DMS79 (cell line): ENCODE measurements at regions not wholly inside any gene's neighbourhood (a gene's known extent, or its start where the extent isn't known, plus 50 kb on each side); places are given as distances from the start of the nearest gene placed in this dataset.
A peak's percentile ranks its signal among the peaks of the same experiment; 100 is the strongest.

Source experiments
- DNase-seq: peaks from one replicate; lab custom pipeline; 2025; lab: John Stamatoyannopoulos, UW

- DNase-seq: peak; percentile 60
These were observed 187.4 kb upstream of the SH3BP4 start for GRCh38 chr2:234764372-234764771.

- no peak for DNase-seq
These were observed 188.6 kb upstream of the SH3BP4 start for GRCh38 chr2:234763002-234763873.

GRCh38 chr2:234761910-234762309 is 189.9 kb upstream of the SH3BP4 start:
- DNase-seq: no peak

- DNase-seq: no peak
These were observed 197.7 kb upstream of the SH3BP4 start for GRCh38 chr2:234754126-234754525.

GRCh38 chr2:234753701-234754100 is 198.1 kb upstream of the SH3BP4 start:
- DNase-seq: no peak

- DNase-seq: no peak
These were observed 198.9 kb upstream of the SH3BP4 start for GRCh38 chr2:234752966-234753365.

GRCh38 chr2:234751275-234751973 is 200.4 kb upstream of the SH3BP4 start:
- no peak for DNase-seq

- no peak for DNase-seq
These were observed 203.8 kb upstream of the SH3BP4 start for GRCh38 chr2:234747833-234748559.

GRCh38 chr2:234747032-234747431 is 204.8 kb upstream of the SH3BP4 start:
- no peak for DNase-seq

GRCh38 chr2:234745347-234745746 is 206.5 kb upstream of the SH3BP4 start:
- no peak for DNase-seq

- no peak for DNase-seq
These were observed 209.8 kb upstream of the SH3BP4 start for GRCh38 chr2:234741976-234742375.

GRCh38 chr2:234739061-234739460 is 212.8 kb upstream of the SH3BP4 start:
- DNase-seq: no peak

- no peak for DNase-seq
These were observed 216.0 kb upstream of the SH3BP4 start for GRCh38 chr2:234735829-234736228.

GRCh38 chr2:234733795-234734600 is 217.8 kb upstream of the SH3BP4 start:
- no peak for DNase-seq

- no peak for DNase-seq
These were observed 218.7 kb upstream of the SH3BP4 start for GRCh38 chr2:234733093-234733489.

GRCh38 chr2:234732404-234733092 is 219.3 kb upstream of the SH3BP4 start:
- no peak for DNase-seq

GRCh38 chr2:234731236-234731635 is 220.6 kb upstream of the SH3BP4 start:
- no peak for DNase-seq

- DNase-seq: no peak
These were observed 221.7 kb upstream of the SH3BP4 start for GRCh38 chr2:234730066-234730640.

- no peak for DNase-seq
These were observed 226.1 kb upstream of the SH3BP4 start for GRCh38 chr2:234725528-234726264.

- no peak for DNase-seq
These were observed 227.0 kb upstream of the SH3BP4 start for GRCh38 chr2:234724850-234725249.
